GM23338 (cell line): ENCODE measurements at regions not wholly inside any gene's neighbourhood (a gene's known extent, or its start where the extent isn't known, plus 50 kb on each side); places are given as distances from the start of the nearest gene placed in this dataset.

Experiments
- ATAC-seq: fragments of 200-7000 bp; cut with Tn5 transposase; 3 replicates; pipeline ENCODE4 v1.9.1; 2020
- DNase-seq: peaks from one replicate; pipeline ENCODE4 v3.0.0-alpha.2; 2015; ENCODE audit warnings: low spot score
- H2AFZ ChIP-seq: fragments of 200-600 bp; sonication (generic); 2 replicates; pipeline ENCODE4 v1.8.0; 2016; ENCODE audit warnings: antibody characterized with exemption, mild to moderate bottlenecking, moderate library complexity
- H3F3A ChIP-seq: fragments of 200-600 bp; sonication (generic); replicated peaks from 2 replicates; pipeline ENCODE4 v1.8.0; 2017; ENCODE audit warnings: antibody characterized with exemption, mixed run types, low read depth
- H3K27ac ChIP-seq: fragments of 200-600 bp; sonication (generic); 2 replicates; pipeline ENCODE4 v1.6.1; 2016; ENCODE audit warnings: low read depth
- H3K27me3 ChIP-seq: fragments of 200-600 bp; sonication (generic); 2 replicates; pipeline ENCODE4 v1.8.0; 2016; ENCODE audit warnings: mild to moderate bottlenecking, mixed run types, moderate library complexity; ENCODE audit not compliant: insufficient read depth
- H3K36me3 ChIP-seq: fragments of 200-600 bp; sonication (generic); 2 replicates; pipeline ENCODE4 v1.8.0; 2016; ENCODE audit warnings: mild to moderate bottlenecking; ENCODE audit not compliant: insufficient read depth
- H3K4me1 ChIP-seq: fragments of 200-600 bp; sonication (generic); 2 replicates; pipeline ENCODE4 v1.8.0; 2016; ENCODE audit warnings: mild to moderate bottlenecking, moderate library complexity; ENCODE audit not compliant: insufficient read depth
- H3K4me2 ChIP-seq: fragments of 200-600 bp; sonication (generic); 2 replicates; pipeline ENCODE4 v1.7.1; 2017; ENCODE audit warnings: mixed run types
- H3K4me3 ChIP-seq: fragments of 200-600 bp; sonication (generic); 2 replicates; pipeline ENCODE4 v1.6.1; 2016; ENCODE audit warnings: mixed run types
- H3K79me2 ChIP-seq: fragments of 200-600 bp; sonication (generic); replicated peaks from 2 replicates; pipeline ENCODE4 v1.8.0; 2017; ENCODE audit warnings: mild to moderate bottlenecking; ENCODE audit not compliant: insufficient read depth
- H3K9me2 ChIP-seq: fragments of 200-600 bp; sonication (generic); 2 replicates; pipeline ENCODE4 v1.8.0; 2017; ENCODE audit not compliant: insufficient read depth
- H4K20me1 ChIP-seq: fragments of 200-600 bp; sonication (generic); replicated peaks from 2 replicates; pipeline ENCODE4 v1.8.0; 2017; ENCODE audit warnings: mild to moderate bottlenecking; ENCODE audit not compliant: insufficient read depth
- H3K27ac Mint-ChIP-seq: 2 replicates; pipeline ENCODE4 v1.8.0; 2020; ENCODE audit warnings: inconsistent platforms, mild to moderate bottlenecking, moderate library complexity, mixed read lengths
- H3K27me3 Mint-ChIP-seq: 3 replicates; pipeline ENCODE4 v1.8.0; 2022; ENCODE audit warnings: low read depth, mild to moderate bottlenecking, moderate library complexity, mixed read lengths, inconsistent platforms; ENCODE audit not compliant: insufficient read depth, poor library complexity
- H3K36me3 Mint-ChIP-seq: 3 replicates; pipeline ENCODE4 v1.8.0; 2021; ENCODE audit warnings: low read depth, mild to moderate bottlenecking, inconsistent platforms, moderate library complexity, mixed read lengths
- H3K4me1 Mint-ChIP-seq: 3 replicates; pipeline ENCODE4 v1.8.0; 2020; ENCODE audit warnings: mild to moderate bottlenecking, inconsistent platforms, mixed read lengths
- H3K4me3 Mint-ChIP-seq: 3 replicates; pipeline ENCODE4 v1.8.0; 2021; ENCODE audit warnings: moderate library complexity, mild to moderate bottlenecking, inconsistent platforms, mixed read lengths
- H3K9me3 Mint-ChIP-seq: 3 replicates; pipeline ENCODE4 v1.8.0; 2020; ENCODE audit warnings: moderate library complexity, mild to moderate bottlenecking, inconsistent platforms, mixed read lengths
- CREB1 ChIP-seq: fragments of 250-450 bp; sonication (Bioruptor Pico); IDR thresholded peaks from 2 replicates; pipeline ENCODE4 v1.5.0; 2020; ENCODE audit warnings: low read depth, mild to moderate bottlenecking, moderate library complexity
- CTCF ChIP-seq, 2 experiments: fragments of 200-600 bp in 1 of 2; sonication (generic) in 1 of 2; conservative IDR thresholded peaks; 2 replicates each; pipeline versions ENCODE4 v1.5.1 to v1.6.1; 2016 to 2017; ENCODE audit warnings: antibody characterized with exemption in 2 of 2, low read depth in 2 of 2, mild to moderate bottlenecking in 2 of 2, moderate library complexity in 1 of 2
- ETS1 ChIP-seq: IDR thresholded peaks from 2 replicates; pipeline ENCODE4 v1.6.1; 2016; ENCODE audit warnings: antibody characterized with exemption
- EZH2 ChIP-seq: fragments of 200-600 bp; sonication (generic); IDR thresholded peaks from one replicate; pipeline ENCODE4 v1.8.0; 2017; ENCODE audit warnings: antibody characterized with exemption, mild to moderate bottlenecking, low read depth; ENCODE audit not compliant: unreplicated experiment
- EZH2phosphoT487 ChIP-seq: fragments of 200-600 bp; sonication (generic); IDR thresholded peaks from one replicate; pipeline ENCODE4 v1.8.1; 2018; ENCODE audit warnings: antibody characterized with exemption; ENCODE audit not compliant: unreplicated experiment
- JUNB ChIP-seq: IDR thresholded peaks from one replicate; pipeline ENCODE4 v1.6.1; 2016; ENCODE audit warnings: antibody characterized with exemption; ENCODE audit not compliant: unreplicated experiment
- NANOG ChIP-seq: IDR thresholded peaks from 2 replicates; pipeline ENCODE4 v1.6.1; 2016; ENCODE audit warnings: antibody characterized with exemption, borderline replicate concordance
- POLR2AphosphoS5 ChIP-seq: IDR thresholded peaks from 2 replicates; pipeline ENCODE4 v1.6.1; 2016; ENCODE audit warnings: antibody characterized with exemption, low read depth
- REST ChIP-seq: IDR thresholded peaks from one replicate; pipeline ENCODE4 v1.6.1; 2018; ENCODE audit warnings: antibody characterized with exemption; ENCODE audit not compliant: unreplicated experiment
- STAT1 ChIP-seq: IDR thresholded peaks from one replicate; pipeline ENCODE4 v1.6.1; 2016; ENCODE audit warnings: antibody characterized with exemption; ENCODE audit not compliant: unreplicated experiment
- ZNF114 ChIP-seq: fragments of 250-450 bp; sonication (Bioruptor Pico); IDR thresholded peaks from 2 replicates; pipeline ENCODE4 v1.5.0; 2020; ENCODE audit warnings: mild to moderate bottlenecking, moderate library complexity
- ZNF331 ChIP-seq: fragments of 250-450 bp; sonication (Bioruptor Pico); IDR thresholded peaks from 2 replicates; pipeline ENCODE4 v1.5.0; 2020; ENCODE audit warnings: low read depth, mild to moderate bottlenecking, moderate library complexity
- TF ChIP-seq, protein P1 (sequence below): fragments of 250-450 bp; sonication (Bioruptor Pico); IDR thresholded peaks from 2 replicates; pipeline ENCODE4 v1.5.0; 2020; ENCODE audit warnings: mild to moderate bottlenecking, moderate library complexity

DNA sequence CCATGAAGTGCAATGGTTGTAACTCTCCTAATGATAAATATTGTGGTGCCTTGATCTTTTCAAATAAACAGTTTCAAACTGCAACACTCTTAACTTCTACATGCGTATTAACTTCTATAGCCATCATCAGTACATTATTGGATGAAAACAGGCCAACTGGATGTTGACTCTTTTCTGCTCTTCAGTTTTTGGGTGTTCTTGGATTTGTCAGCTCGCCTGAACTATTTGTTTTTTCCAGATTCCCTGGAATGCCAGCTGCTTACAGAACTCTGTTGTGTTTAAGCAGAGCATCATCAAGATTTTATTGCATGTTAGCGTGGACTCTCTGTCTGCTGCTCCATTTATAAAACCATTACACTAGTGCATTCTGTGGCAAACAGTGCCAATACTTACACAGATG lies 626.1 kb downstream of the HDGFL1 start:
- Mint-ChIP-seq H3K27ac (no peak overlapping the region), H3K9me3 (no peaks in the 10 kb centered on the region), H3K36me3 (no peaks in the 10 kb centered on the region), H3K4me1 (no peaks in the 10 kb centered on the region), H3K27me3 (no peaks in the 10 kb centered on the region), H3K4me3 (no peak overlapping the region)
- H3F3A ChIP-seq = no peaks in the 10 kb centered on the region
- DNase-seq (no peak), ATAC-seq (no peak)
- no peaks in the 10 kb centered on the region for H3K4me1 ChIP-seq
- H3K4me3 ChIP-seq = no peak overlapping the region
- no peaks in the 10 kb centered on the region for H3K36me3 ChIP-seq
- H3K79me2 ChIP-seq = no peaks in the 10 kb centered on the region
- H3K27ac ChIP-seq = no peak overlapping the region
- H3K4me2 ChIP-seq = no peak overlapping the region
- no peaks in the 10 kb centered on the region for H3K27me3 ChIP-seq
- H4K20me1 ChIP-seq = no peaks in the 10 kb centered on the region
- no peaks in the 10 kb centered on the region for H3K9me2 ChIP-seq
- no peak overlapping the region for H2AFZ ChIP-seq
- TF ChIP-seq ETS1 (no peak), ZNF114 (no peak), POLR2AphosphoS5 (no peak), CTCF (conservative IDR thresholded peaks at IDR 0.05; ENCODE audit: low read depth in 2 of 2) (no peak), CREB1 (CRISPR knock-in tag) (no peak), EZH2 (no peak), NANOG (no peak), REST (no peak), STAT1 (no peak), EZH2phosphoT487 (no peak), JUNB (no peak), ZNF331 (CRISPR knock-in tag) (no peak)
- TF ChIP-seq, protein P1, sequence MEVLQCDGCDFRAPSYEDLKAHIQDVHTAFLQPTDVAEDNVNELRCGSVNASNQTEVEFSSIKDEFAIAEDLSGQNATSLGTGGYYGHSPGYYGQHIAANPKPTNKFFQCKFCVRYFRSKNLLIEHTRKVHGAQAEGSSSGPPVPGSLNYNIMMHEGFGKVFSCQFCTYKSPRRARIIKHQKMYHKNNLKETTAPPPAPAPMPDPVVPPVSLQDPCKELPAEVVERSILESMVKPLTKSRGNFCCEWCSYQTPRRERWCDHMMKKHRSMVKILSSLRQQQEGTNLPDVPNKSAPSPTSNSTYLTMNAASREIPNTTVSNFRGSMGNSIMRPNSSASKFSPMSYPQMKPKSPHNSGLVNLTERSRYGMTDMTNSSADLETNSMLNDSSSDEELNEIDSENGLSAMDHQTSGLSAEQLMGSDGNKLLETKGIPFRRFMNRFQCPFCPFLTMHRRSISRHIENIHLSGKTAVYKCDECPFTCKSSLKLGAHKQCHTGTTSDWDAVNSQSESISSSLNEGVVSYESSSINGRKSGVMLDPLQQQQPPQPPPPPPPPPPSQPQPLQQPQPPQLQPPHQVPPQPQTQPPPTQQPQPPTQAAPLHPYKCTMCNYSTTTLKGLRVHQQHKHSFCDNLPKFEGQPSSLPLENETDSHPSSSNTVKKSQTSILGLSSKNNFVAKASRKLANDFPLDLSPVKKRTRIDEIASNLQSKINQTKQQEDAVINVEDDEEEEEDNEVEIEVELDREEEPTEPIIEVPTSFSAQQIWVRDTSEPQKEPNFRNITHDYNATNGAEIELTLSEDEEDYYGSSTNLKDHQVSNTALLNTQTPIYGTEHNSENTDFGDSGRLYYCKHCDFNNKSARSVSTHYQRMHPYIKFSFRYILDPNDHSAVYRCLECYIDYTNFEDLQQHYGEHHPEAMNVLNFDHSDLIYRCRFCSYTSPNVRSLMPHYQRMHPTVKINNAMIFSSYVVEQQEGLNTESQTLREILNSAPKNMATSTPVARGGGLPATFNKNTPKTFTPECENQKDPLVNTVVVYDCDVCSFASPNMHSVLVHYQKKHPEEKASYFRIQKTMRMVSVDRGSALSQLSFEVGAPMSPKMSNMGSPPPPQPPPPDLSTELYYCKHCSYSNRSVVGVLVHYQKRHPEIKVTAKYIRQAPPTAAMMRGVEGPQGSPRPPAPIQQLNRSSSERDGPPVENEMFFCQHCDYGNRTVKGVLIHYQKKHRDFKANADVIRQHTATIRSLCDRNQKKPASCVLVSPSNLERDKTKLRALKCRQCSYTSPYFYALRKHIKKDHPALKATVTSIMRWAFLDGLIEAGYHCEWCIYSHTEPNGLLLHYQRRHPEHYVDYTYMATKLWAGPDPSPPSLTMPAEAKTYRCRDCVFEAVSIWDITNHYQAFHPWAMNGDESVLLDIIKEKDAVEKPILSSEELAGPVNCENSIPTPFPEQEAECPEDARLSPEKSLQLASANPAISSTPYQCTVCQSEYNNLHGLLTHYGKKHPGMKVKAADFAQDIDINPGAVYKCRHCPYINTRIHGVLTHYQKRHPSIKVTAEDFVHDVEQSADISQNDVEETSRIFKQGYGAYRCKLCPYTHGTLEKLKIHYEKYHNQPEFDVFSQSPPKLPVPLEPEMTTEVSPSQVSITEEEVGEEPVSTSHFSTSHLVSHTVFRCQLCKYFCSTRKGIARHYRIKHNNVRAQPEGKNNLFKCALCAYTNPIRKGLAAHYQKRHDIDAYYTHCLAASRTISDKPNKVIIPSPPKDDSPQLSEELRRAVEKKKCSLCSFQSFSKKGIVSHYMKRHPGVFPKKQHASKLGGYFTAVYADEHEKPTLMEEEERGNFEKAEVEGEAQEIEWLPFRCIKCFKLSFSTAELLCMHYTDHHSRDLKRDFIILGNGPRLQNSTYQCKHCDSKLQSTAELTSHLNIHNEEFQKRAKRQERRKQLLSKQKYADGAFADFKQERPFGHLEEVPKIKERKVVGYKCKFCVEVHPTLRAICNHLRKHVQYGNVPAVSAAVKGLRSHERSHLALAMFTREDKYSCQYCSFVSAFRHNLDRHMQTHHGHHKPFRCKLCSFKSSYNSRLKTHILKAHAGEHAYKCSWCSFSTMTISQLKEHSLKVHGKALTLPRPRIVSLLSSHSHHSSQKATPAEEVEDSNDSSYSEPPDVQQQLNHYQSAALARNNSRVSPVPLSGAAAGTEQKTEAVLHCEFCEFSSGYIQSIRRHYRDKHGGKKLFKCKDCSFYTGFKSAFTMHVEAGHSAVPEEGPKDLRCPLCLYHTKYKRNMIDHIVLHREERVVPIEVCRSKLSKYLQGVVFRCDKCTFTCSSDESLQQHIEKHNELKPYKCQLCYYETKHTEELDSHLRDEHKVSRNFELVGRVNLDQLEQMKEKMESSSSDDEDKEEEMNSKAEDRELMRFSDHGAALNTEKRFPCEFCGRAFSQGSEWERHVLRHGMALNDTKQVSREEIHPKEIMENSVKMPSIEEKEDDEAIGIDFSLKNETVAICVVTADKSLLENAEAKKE (CRISPR knock-in tag) = no peak
